NCI-H446 treated with DMSO at 0.1 percent for 48 hours (cell line): ENCODE measurements at regions not wholly inside any gene's neighbourhood (a gene's known extent, or its start where the extent isn't known, plus 50 kb on each side); places are given as distances from the start of the nearest gene placed in this dataset.
"Not testable (repeated sequence)": the region's sequence is repeated elsewhere in the genome, so short reads cannot be mapped to it uniquely, and the experiment has no call there.

ENCODE experiments used
- DNase-seq: peaks from one replicate; lab custom pipeline; 2025; lab: John Stamatoyannopoulos, UW

DNA sequence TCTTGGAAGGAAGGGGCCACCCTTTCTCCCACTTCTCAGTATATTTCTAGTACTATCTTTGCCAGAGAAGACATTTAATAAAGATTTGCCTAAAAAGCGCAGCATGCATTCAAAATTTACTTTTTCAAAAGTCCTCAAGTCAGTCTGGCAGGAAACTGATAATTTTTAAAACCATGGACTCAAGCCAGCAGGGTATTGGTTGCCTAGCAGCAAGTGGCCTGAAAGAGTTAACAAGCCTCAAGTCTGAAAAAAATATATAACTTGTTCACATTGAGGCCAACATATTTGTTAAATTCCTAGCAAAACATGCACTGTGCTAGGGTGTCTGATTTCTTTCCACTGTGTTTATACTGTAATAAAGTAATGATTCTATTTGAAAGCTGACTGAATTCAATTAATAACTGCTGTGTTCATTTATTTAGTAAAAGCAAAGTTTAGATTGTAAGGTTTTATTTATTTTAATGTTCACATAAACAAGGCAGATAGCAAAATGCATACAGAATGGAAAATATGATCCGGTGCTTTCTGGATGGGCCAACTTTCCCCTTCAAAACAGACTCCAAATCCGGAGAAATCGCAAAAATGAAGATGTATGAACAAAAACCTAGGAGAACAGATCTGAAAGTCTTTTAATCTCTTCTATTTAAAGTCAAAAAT, 218.5 kb upstream of the FGF13 start:
- DNase-seq = no peak

GRCh38 chrX:138928737-138929459, 217.4 kb upstream of the FGF13 start:
- no peak for DNase-seq

DNA sequence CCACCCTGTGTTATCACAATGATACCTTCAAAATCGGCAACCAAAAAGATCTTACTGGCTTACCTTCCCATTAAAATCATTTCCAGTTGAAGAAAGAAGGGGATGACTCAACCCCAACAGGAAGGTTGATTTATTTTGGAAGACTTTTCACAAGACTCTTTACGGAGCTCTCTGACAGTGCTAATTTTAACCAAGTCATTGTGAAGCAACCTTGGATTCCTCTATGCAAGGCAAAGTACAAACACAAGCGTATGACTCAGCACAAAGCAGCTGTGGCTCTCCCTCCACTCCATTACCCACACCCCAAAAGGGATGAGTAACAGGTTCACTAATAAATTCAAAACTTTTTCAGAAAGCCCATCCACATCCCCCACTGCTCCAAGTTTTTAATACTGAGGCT, 213.8 kb upstream of the FGF13 start:
- DNase-seq = no peak

DNA sequence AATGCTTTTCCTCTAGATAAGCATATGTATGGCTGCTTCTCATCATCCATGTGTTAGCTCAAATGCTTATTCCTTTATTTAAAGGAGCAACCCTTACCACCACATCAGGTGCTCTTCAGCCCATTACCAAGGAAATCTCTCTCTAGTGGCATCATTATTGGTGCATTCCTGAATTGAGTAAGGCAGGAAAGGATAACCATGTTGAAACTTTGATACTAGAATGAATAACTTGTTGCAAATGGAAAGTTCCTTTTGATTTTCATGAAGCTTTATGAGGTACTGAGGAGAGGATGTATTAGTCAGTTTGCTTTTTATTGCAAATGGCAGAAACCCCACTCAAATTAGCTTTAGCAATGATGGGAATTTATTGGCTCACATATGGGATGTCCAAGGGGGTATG, 212.3 kb upstream of the FGF13 start:
- DNase-seq = no peak

- no peak for DNase-seq
Observed at GRCh38 chrX:138921031-138921430, 209.5 kb upstream of the FGF13 start.

- DNase-seq = no peak
Observed at GRCh38 chrX:138917781-138918180, 206.3 kb upstream of the FGF13 start.

DNA sequence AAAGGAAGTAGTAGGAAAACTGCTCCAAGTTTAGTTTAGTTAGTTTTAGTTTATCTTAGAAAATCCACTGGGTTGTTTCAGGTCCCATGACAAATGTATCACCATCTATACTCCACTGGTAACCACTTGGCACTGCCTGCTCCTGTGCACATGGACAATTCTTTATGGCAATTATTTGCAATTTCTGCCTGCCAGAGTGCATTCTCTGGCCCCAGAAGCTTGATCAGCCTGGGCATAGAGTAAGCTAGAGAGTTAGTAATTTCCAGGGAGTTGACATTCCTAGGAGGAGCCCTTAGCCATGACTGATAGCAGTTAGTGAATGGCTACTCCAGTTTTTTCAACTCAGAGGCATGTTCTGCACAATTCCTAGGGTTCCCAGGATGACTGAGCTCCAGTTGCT, 203.2 kb upstream of the FGF13 start:
- DNase-seq = no peak

DNA sequence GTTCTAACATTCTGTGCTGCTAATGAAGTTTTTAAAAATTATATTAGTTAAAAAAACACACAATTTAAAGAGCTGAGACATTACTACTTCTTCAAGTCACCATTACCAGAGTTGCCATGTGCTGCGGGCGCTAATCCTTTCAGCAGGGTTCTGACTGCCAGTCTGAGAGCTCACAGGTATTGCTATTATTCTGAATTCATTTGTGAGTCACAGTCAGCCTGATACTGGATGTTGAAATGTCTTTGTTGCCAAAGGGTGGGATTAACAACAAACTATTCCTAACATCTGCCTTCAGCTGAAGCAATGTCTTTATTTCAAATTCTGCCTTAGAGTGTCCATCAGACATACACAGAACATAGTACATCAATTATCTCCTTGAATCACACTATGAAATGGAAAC, 197.1 kb upstream of the FGF13 start:
- DNase-seq = no peak

- no peak for DNase-seq
Observed at GRCh38 chrX:138897621-138898492, 186.3 kb upstream of the FGF13 start.

- no peak for DNase-seq
Observed at GRCh38 chrX:138890491-138890890, 179.0 kb upstream of the FGF13 start.

DNA sequence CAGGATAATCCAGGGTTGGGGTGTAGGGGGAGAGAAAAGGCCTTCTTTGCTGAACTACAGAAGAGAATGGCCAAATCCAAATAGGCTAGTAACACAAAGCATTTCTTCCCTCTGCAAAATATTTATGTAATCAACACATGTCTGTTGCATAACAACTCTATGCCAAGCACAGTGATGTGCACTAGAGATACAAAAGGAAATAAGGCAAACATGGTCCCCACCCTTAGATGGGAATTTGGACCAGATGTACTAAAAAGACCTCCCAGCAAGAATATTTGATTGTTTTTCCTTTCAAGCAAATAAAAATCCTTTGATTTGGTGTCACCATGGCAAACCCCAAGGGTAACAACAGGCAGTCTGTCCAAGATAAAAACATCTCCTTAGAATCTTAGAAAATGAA, 177.6 kb upstream of the FGF13 start:
- DNase-seq = no peak

DNA sequence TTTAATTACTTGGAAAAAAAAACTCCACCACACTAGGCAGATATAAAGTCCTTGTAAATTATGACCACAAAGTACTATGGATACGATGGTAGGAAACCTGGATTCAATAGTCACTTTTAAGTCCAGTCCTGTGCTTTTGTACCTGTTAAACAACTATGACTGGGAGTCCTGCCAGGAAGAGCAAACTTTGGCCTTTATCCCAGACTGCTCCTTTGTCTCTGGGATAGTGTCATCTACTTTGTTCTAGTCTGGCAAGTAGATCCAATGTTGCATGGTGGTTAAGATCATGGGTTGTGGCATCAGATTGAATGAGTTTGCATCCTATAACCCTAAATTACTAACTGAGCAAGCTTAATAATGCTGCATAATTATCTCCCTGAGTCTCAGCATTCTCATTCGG, 175.3 kb upstream of the FGF13 start:
- no peak for DNase-seq

- no peak for DNase-seq
Observed at GRCh38 chrX:138885886-138886285, 174.4 kb upstream of the FGF13 start.

GRCh38 chrX:138880293-138880692, 168.8 kb upstream of the FGF13 start:
- not testable (repeated sequence) for DNase-seq

DNA sequence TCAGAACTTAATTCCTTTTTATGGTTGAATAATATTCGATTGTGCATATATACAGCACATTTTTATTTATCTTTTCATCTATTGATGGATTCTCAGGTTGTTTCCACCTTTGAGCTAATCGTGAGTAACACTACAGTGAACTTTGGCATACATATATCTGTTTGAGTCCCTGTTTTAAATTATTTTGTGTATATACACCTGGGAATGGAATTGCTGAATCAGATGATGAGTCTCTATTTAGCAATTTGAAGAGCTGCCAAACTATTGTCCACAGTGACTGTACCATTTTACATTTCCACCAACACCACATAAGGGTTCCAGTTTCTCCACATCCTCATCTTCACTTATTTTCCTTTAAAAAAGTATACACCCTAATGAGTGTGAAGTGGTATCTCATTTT, 166.2 kb upstream of the FGF13 start:
- no peak for DNase-seq

- DNase-seq = no peak
Observed at GRCh38 chrX:138875472-138875871, 164.0 kb upstream of the FGF13 start.

DNA sequence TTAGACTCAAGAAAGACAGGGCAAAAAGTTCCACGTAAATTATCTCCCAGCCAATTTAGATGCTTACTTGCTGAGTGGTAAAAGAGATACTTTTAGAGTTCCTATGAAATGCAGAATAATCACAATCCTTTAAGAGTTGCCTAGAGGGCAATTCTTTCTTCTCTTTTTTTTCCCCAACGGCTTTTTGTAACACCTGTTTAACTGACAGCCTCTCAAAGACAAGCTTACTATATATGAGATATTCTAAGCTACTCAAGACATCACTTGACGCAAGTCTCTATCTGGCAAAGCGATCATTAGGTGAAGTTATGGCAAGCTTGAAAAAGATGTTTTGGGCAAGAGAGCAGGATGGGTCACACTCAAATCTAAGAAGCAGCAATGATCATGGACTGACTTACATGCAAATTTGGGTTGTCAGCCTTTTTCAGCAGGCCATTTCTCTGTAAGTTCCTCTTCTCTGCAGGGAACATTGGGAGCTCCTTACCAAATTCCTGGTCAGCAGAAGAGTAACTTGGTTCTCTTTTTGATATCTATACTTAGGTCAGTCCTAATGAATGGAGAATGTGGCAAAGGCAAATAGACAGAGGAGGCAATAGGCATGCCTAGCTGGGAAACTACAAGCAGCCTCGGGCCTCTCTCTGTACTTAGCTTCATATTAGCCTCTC, 162.9 kb upstream of the FGF13 start:
- no peak for DNase-seq

GRCh38 chrX:138873640-138874039, 162.1 kb upstream of the FGF13 start:
- not testable (repeated sequence) for DNase-seq

- no peak for DNase-seq
Observed at GRCh38 chrX:138872537-138872936, 161.0 kb upstream of the FGF13 start.

DNA sequence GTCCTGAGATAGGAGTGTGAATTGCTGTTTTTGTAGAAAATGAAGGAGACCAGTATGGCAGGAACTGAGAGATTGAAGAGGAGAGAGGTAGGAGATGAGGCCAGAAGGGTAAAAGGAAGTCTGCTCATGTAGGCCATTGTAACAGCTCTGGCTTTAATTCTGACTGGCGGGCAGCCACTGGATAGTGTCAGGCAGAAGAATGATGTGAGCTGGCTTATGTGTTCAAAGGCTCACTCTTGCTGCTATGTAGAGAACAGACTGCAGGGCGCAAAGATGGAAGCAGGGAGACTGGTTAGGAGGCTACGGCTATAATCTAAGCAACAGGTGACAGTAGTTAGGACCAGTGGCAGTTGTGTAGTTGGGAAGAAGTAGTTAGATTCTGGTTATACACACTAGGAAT, 160.2 kb upstream of the FGF13 start:
- no peak for DNase-seq

DNA sequence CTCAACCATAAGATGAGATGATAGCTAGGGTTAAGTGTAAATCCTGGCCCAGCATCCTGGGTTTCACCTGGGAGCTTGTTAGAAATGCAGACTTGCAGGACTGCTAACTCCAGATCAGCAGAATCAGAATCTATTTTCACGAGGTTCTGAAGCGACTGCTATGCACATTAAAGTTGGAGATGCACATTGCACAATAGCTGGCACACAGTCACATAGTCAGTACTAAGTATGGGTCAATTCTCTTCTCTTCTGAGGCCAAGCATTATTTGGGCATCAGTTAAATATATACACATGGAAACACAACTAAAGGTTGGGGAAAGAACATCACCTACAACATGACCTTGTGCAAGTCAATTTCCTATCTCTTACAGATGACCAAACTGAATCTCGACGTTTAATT, 155.1 kb upstream of the FGF13 start:
- DNase-seq = no peak

- no peak for DNase-seq
Observed at GRCh38 chrX:138865093-138865649, 153.7 kb upstream of the FGF13 start.
